Astrocyte (in vitro differentiated cells and primary cell): ENCODE measurements at regions not wholly inside any gene's neighbourhood (a gene's known extent, or its start where the extent isn't known, plus 50 kb on each side); places are given as distances from the start of the nearest gene placed in this dataset.

Experiments
- DNase-seq: peaks from one replicate; pipeline ENCODE4 v3.0.0-alpha.2; 2010; ENCODE audit warnings: low read depth
- FAIRE-seq: peaks from 2 replicates; lab custom pipeline; 2011; peaks lifted over from hg19 to GRCh38; lab: Jason Lieb, UNC
- H2AFZ ChIP-seq: 2 replicates; pipeline ENCODE4 v1.6.0; 2012; ENCODE audit warnings: low read depth, low read length, inconsistent platforms
- H3K27ac ChIP-seq: 2 replicates; pipeline ENCODE4 v1.5.1; 2011; ENCODE audit warnings: low read depth, low read length, inconsistent platforms
- H3K27me3 ChIP-seq: 2 replicates; pipeline ENCODE4 v1.6.0; 2011; ENCODE audit warnings: low read length, inconsistent platforms; ENCODE audit not compliant: insufficient read depth
- H3K36me3 ChIP-seq: 2 replicates; pipeline ENCODE4 v1.5.1; 2011; ENCODE audit warnings: low read length, inconsistent platforms; ENCODE audit not compliant: insufficient read depth
- H3K4me1 ChIP-seq: 2 replicates; pipeline ENCODE4 v1.5.1; 2011; ENCODE audit warnings: low read length, inconsistent platforms; ENCODE audit not compliant: insufficient read depth
- H3K4me2 ChIP-seq: 2 replicates; pipeline ENCODE4 v1.6.0; 2012; ENCODE audit warnings: low read length, inconsistent platforms
- H3K4me3 ChIP-seq: 2 replicates; pipeline ENCODE4 v1.5.1; 2011; ENCODE audit warnings: low read depth, mild to moderate bottlenecking, low read length, inconsistent platforms; ENCODE audit not compliant: insufficient read depth
- H3K79me2 ChIP-seq: 2 replicates; pipeline ENCODE4 v1.6.0; 2012; ENCODE audit warnings: mild to moderate bottlenecking, low read length, inconsistent platforms; ENCODE audit not compliant: insufficient read depth
- H3K9ac ChIP-seq: 2 replicates; pipeline ENCODE4 v1.6.0; 2012; ENCODE audit warnings: mild to moderate bottlenecking, low read length, inconsistent platforms
- H3K9me3 ChIP-seq: 2 replicates; pipeline ENCODE4 v1.5.1; 2012; ENCODE audit warnings: low read depth, mild to moderate bottlenecking, low read length, inconsistent platforms; ENCODE audit not compliant: insufficient read depth
- H4K20me1 ChIP-seq: 2 replicates; pipeline ENCODE4 v1.6.0; 2012; ENCODE audit warnings: low read length, inconsistent platforms; ENCODE audit not compliant: insufficient read depth
- H3K27ac Mint-ChIP-seq: one replicate; pipeline ENCODE4 v1.8.0; 2021; ENCODE audit warnings: mild to moderate bottlenecking, mixed read lengths; ENCODE audit not compliant: unreplicated experiment
- H3K27me3 Mint-ChIP-seq: one replicate; pipeline ENCODE4 v1.8.0; 2021; ENCODE audit warnings: low read depth, mixed read lengths; ENCODE audit not compliant: unreplicated experiment
- H3K36me3 Mint-ChIP-seq: one replicate; pipeline ENCODE4 v1.8.0; 2021; ENCODE audit warnings: low read depth, mixed read lengths; ENCODE audit not compliant: unreplicated experiment
- H3K4me1 Mint-ChIP-seq: one replicate; pipeline ENCODE4 v1.8.0; 2021; ENCODE audit warnings: low read depth, mixed read lengths; ENCODE audit not compliant: unreplicated experiment
- H3K4me3 Mint-ChIP-seq: one replicate; pipeline ENCODE4 v1.8.0; 2021; ENCODE audit warnings: mild to moderate bottlenecking, moderate library complexity, mixed read lengths; ENCODE audit not compliant: unreplicated experiment
- H3K9me3 Mint-ChIP-seq: one replicate; pipeline ENCODE4 v1.8.0; 2021; ENCODE audit warnings: mild to moderate bottlenecking, mixed read lengths; ENCODE audit not compliant: unreplicated experiment
- CTCF ChIP-seq: IDR thresholded peaks from 2 replicates; pipeline ENCODE4 v1.5.1; 2011; ENCODE audit warnings: low read depth, mild to moderate bottlenecking, inconsistent platforms, low read length, moderate library complexity; ENCODE audit not compliant: insufficient read depth
- EZH2 ChIP-seq: IDR thresholded peaks from 2 replicates; pipeline ENCODE4 v1.6.1; 2012; ENCODE audit warnings: mild to moderate bottlenecking, low read length, inconsistent platforms; ENCODE audit not compliant: insufficient read depth

- Histone ChIP-seq H3K9ac (no peak overlapping the region), H3K36me3 (no peaks in the 10 kb centered on the region), H3K27ac (no peak overlapping the region), H3K27me3 (no peaks in the 10 kb centered on the region), H3K9me3 (no peaks in the 10 kb centered on the region), H4K20me1 (no peaks in the 10 kb centered on the region), H3K4me3 (no peak overlapping the region), H3K4me1 (no peaks in the 10 kb centered on the region), H3K79me2 (no peaks in the 10 kb centered on the region), H2AFZ (no peak overlapping the region), H3K4me2 (no peak overlapping the region)
- no peak overlapping the region for H3K27ac Mint-ChIP-seq
- TF ChIP-seq CTCF (no peak), EZH2 (no peak)
- no peak overlapping the region for H3K4me3 Mint-ChIP-seq
- H3K36me3 Mint-ChIP-seq = no peaks in the 10 kb centered on the region
- DNase-seq (no peak), FAIRE-seq (peak; percentile 89)
- no peaks in the 10 kb centered on the region for H3K9me3 Mint-ChIP-seq
- no peaks in the 10 kb centered on the region for H3K27me3 Mint-ChIP-seq
- H3K4me1 Mint-ChIP-seq = no peaks in the 10 kb centered on the region
Observed at GRCh38 chrX:95626748-95627147, 1057.9 kb upstream of the DIAPH2 start.

- H3K27me3 ChIP-seq = no peaks in the 10 kb centered on the region
- FAIRE-seq = peak; percentile 71
Observed at GRCh38 chrX:95628796-95629195, 1055.8 kb upstream of the DIAPH2 start.

More at GRCh38 chrX:95628796-95629195, 1055.8 kb upstream of the DIAPH2 start:
- no peak overlapping the region for H3K27ac Mint-ChIP-seq
- no peak for DNase-seq
- Histone ChIP-seq H3K9me3 (no peaks in the 10 kb centered on the region), H3K79me2 (no peaks in the 10 kb centered on the region), H3K36me3 (no peaks in the 10 kb centered on the region), H3K27ac (no peak overlapping the region), H3K4me3 (no peak overlapping the region), H3K4me1 (no peaks in the 10 kb centered on the region), H2AFZ (no peak overlapping the region), H3K4me2 (no peak overlapping the region), H3K9ac (no peak overlapping the region), H4K20me1 (no peaks in the 10 kb centered on the region)
- H3K36me3 Mint-ChIP-seq = no peaks in the 10 kb centered on the region
- no peak overlapping the region for H3K4me3 Mint-ChIP-seq
- no peaks in the 10 kb centered on the region for H3K4me1 Mint-ChIP-seq
- no peaks in the 10 kb centered on the region for H3K27me3 Mint-ChIP-seq
- TF ChIP-seq CTCF (no peak), EZH2 (no peak)
- H3K9me3 Mint-ChIP-seq = no peaks in the 10 kb centered on the region
